GM23338 (cell line): ENCODE measurements at regions not wholly inside any gene's neighbourhood (a gene's known extent, or its start where the extent isn't known, plus 50 kb on each side); places are given as distances from the start of the nearest gene placed in this dataset.

ENCODE experiments used
- STAT1 ChIP-seq: IDR thresholded peaks from one replicate; pipeline ENCODE4 v1.6.1; 2016; ENCODE audit warnings: antibody characterized with exemption; ENCODE audit not compliant: unreplicated experiment
- ZNF462 ChIP-seq: fragments of 250-450 bp; sonication (Bioruptor Pico); IDR thresholded peaks from 2 replicates; pipeline ENCODE4 v1.5.0; 2020; ENCODE audit warnings: mild to moderate bottlenecking, moderate library complexity
- TF ChIP-seq, protein P1 (sequence below): IDR thresholded peaks from 2 replicates; pipeline ENCODE4 v1.6.1; 2016; ENCODE audit warnings: antibody characterized with exemption
- TF ChIP-seq, protein P2 (sequence below): IDR thresholded peaks from one replicate; pipeline ENCODE4 v1.6.1; 2018; ENCODE audit warnings: antibody characterized with exemption; ENCODE audit not compliant: unreplicated experiment

DNA sequence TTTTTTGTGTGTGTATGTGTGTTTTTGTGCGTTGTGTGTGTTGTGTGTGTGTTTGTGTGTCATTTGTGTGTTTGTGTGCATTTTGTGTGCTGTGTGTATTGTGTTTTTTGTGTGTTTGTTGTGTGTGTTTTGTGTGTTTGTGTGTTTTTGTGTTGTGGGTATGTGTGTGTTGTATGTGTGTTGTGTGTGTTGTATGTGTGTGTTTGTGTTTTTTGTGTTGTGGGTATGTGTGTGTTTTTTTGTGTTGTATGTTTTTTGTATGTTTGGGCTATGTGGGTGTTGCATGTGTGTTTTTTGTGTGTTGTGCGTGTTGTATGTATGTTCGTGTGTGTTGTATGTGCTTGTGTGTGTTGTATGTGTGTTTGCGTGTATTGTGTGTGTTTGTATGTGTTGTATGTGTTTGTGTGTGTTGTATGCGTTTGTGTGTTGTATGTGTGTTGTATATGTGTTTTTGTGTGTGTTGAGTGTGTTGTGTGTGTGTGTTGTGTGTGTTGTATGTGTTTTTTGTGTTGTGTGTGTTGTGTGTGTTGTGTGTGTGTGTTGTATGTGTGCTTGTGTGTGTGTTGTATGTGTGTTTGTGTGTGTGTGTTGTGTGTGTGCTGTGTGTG is 275.3 kb downstream of the HRH4 start (continued):
- TF ChIP-seq ZNF462 (CRISPR knock-in tag) (no peak), STAT1 (no peak)
- TF ChIP-seq, protein P1, sequence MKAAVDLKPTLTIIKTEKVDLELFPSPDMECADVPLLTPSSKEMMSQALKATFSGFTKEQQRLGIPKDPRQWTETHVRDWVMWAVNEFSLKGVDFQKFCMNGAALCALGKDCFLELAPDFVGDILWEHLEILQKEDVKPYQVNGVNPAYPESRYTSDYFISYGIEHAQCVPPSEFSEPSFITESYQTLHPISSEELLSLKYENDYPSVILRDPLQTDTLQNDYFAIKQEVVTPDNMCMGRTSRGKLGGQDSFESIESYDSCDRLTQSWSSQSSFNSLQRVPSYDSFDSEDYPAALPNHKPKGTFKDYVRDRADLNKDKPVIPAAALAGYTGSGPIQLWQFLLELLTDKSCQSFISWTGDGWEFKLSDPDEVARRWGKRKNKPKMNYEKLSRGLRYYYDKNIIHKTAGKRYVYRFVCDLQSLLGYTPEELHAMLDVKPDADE: no peak
- TF ChIP-seq, protein P2, sequence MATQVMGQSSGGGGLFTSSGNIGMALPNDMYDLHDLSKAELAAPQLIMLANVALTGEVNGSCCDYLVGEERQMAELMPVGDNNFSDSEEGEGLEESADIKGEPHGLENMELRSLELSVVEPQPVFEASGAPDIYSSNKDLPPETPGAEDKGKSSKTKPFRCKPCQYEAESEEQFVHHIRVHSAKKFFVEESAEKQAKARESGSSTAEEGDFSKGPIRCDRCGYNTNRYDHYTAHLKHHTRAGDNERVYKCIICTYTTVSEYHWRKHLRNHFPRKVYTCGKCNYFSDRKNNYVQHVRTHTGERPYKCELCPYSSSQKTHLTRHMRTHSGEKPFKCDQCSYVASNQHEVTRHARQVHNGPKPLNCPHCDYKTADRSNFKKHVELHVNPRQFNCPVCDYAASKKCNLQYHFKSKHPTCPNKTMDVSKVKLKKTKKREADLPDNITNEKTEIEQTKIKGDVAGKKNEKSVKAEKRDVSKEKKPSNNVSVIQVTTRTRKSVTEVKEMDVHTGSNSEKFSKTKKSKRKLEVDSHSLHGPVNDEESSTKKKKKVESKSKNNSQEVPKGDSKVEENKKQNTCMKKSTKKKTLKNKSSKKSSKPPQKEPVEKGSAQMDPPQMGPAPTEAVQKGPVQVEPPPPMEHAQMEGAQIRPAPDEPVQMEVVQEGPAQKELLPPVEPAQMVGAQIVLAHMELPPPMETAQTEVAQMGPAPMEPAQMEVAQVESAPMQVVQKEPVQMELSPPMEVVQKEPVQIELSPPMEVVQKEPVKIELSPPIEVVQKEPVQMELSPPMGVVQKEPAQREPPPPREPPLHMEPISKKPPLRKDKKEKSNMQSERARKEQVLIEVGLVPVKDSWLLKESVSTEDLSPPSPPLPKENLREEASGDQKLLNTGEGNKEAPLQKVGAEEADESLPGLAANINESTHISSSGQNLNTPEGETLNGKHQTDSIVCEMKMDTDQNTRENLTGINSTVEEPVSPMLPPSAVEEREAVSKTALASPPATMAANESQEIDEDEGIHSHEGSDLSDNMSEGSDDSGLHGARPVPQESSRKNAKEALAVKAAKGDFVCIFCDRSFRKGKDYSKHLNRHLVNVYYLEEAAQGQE: no peak
